ENCODE measurements at regions not wholly inside any gene's neighbourhood (a gene's known extent, or its start where the extent isn't known, plus 50 kb on each side); places are given as distances from the start of the nearest gene placed in this dataset.
A peak's percentile ranks its signal among the peaks of the same experiment; 100 is the strongest.

GRCh38 chr2:18406219-18406618, 154.2 kb downstream of the RDH14 start:
- Histone ChIP-seq H3K9me3 (ENCODE audit: control insufficient read depth, low read depth, low read length) (no peaks in the 10 kb centered on the region), H3K36me3 (ENCODE audit: control insufficient read depth in 2 of 2, extremely low read depth in 1 of 2, insufficient read depth in 2 of 2, low read length in 2 of 2) (no peaks in the 10 kb centered on the region), H3K4me2 (ENCODE audit: control insufficient read depth, extremely low read depth, insufficient read depth, low read depth, low read length) (no peak overlapping the region), H3K4me1 (ENCODE audit: control insufficient read depth, extremely low read depth, insufficient read depth, low read length) (no peaks in the 10 kb centered on the region), H2AFZ (ENCODE audit: control insufficient read depth, low read length) (no peak overlapping the region), H3K79me2 (ENCODE audit: control insufficient read depth, insufficient read depth, low read length) (no peaks in the 10 kb centered on the region), H3K27ac (ENCODE audit: control insufficient read depth, insufficient read depth, low read length) (no peak overlapping the region), H3K4me3 (ENCODE audit: control insufficient read depth in 2 of 3, extremely low read depth in 1 of 3, insufficient read depth in 2 of 3, low read depth in 1 of 3, low read length in 3 of 3) (no peak overlapping the region), H3K9ac (ENCODE audit: control insufficient read depth, extremely low read depth, insufficient read depth, low read length) (no peak overlapping the region), H3K9me1 (ENCODE audit: control insufficient read depth, extremely low read depth, insufficient read depth, low read length) (no peaks in the 10 kb centered on the region), H3K27me3 (ENCODE audit: control insufficient read depth, extremely low read depth, insufficient read depth, low read length) (no peaks in the 10 kb centered on the region), H4K20me1 (ENCODE audit: control insufficient read depth, extremely low read depth, insufficient read depth, low read length) (no peaks in the 10 kb centered on the region)
- dilution Hi-C loops (cut with MboI; ENCODE audit: extremely low pct_ligation_motif_present, low sequenced_read_pairs), result no loop called here
- DNase-seq (ENCODE audit: low read depth, low spot score) (no peak), FAIRE-seq (no peak)
- TF ChIP-seq EZH2 (IDR thresholded peaks at IDR 0.05; ENCODE audit: low read length), result no peak
- no peak for TF ChIP-seq CTCF (optimal IDR thresholded peaks at IDR 0.05 in 1 of 3, IDR thresholded peaks at IDR 0.05 in 1 of 3, conservative IDR thresholded peaks at IDR 0.05 in 1 of 3; ENCODE audit: extremely low read depth in 1 of 3, insufficient read depth in 2 of 3, low read length in 3 of 3)

DNA sequence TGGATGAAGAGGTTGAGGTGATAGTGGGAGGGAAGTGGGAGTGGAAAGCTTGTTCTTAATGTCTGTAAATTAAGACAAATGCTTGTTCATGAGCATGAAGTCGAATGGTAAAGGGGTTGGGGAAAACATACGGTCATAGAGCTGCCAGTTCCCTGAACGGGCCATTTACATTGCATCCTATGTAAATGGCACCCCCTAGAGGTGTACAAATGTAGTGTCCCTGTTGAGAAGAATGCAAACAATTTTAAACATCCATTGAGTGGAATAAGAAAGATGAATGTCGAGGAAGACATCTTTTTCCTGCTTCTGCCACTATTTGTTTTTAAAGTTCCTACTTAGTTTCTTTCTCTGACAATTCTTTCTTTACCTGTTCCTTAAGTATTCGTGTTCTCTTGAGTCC, 155.7 kb downstream of the RDH14 start:
- H2AFZ ChIP-seq (ENCODE audit: control insufficient read depth, low read length), result no peak overlapping the region
- H4K20me1 ChIP-seq (ENCODE audit: control insufficient read depth, extremely low read depth, insufficient read depth, low read length), result no peaks in the 10 kb centered on the region
- H3K9me1 ChIP-seq (ENCODE audit: control insufficient read depth, extremely low read depth, insufficient read depth, low read length), result no peaks in the 10 kb centered on the region
- no peak for DNase-seq (ENCODE audit: low read depth, low spot score)
- TF ChIP-seq CTCF (optimal IDR thresholded peaks at IDR 0.05 in 1 of 3, IDR thresholded peaks at IDR 0.05 in 1 of 3, conservative IDR thresholded peaks at IDR 0.05 in 1 of 3; ENCODE audit: extremely low read depth in 1 of 3, insufficient read depth in 2 of 3, low read length in 3 of 3) (peak; percentile 28 to 60 (median 54)), EZH2 (IDR thresholded peaks at IDR 0.05; ENCODE audit: low read length) (no peak)
- dilution Hi-C loops (cut with MboI; ENCODE audit: extremely low pct_ligation_motif_present, low sequenced_read_pairs), result no loop called here
- no peak overlapping the region for H3K4me3 ChIP-seq (ENCODE audit: control insufficient read depth in 2 of 3, extremely low read depth in 1 of 3, insufficient read depth in 2 of 3, low read depth in 1 of 3, low read length in 3 of 3)
- H3K4me1 ChIP-seq (ENCODE audit: control insufficient read depth, extremely low read depth, insufficient read depth, low read length), result no peaks in the 10 kb centered on the region
- H3K27ac ChIP-seq (ENCODE audit: control insufficient read depth, insufficient read depth, low read length), result no peak overlapping the region
- no peaks in the 10 kb centered on the region for H3K9me3 ChIP-seq (ENCODE audit: control insufficient read depth, low read depth, low read length)
- FAIRE-seq, result no peak
- H3K36me3 ChIP-seq (ENCODE audit: control insufficient read depth in 2 of 2, extremely low read depth in 1 of 2, insufficient read depth in 2 of 2, low read length in 2 of 2), result no peaks in the 10 kb centered on the region
- no peaks in the 10 kb centered on the region for H3K27me3 ChIP-seq (ENCODE audit: control insufficient read depth, extremely low read depth, insufficient read depth, low read length)
- no peaks in the 10 kb centered on the region for H3K79me2 ChIP-seq (ENCODE audit: control insufficient read depth, insufficient read depth, low read length)
- no peak overlapping the region for H3K4me2 ChIP-seq (ENCODE audit: control insufficient read depth, extremely low read depth, insufficient read depth, low read depth, low read length)
- H3K9ac ChIP-seq (ENCODE audit: control insufficient read depth, extremely low read depth, insufficient read depth, low read length), result no peak overlapping the region

All from keratinocyte (primary cell).